Urothelium cell line (cell line): ENCODE measurements at regions not wholly inside any gene's neighbourhood (a gene's known extent, or its start where the extent isn't known, plus 50 kb on each side); places are given as distances from the start of the nearest gene placed in this dataset.
"Not testable (repeated sequence)": the region's sequence is repeated elsewhere in the genome, so short reads cannot be mapped to it uniquely, and the experiment has no call there.

Source experiments
- DNase-seq: peaks from one replicate; pipeline ENCODE4 v3.0.0; 2011; ENCODE audit warnings: low spot score, mixed read lengths
- FAIRE-seq: peaks from 2 replicates; lab custom pipeline; 2011; peaks lifted over from hg19 to GRCh38; lab: Jason Lieb, UNC

DNA sequence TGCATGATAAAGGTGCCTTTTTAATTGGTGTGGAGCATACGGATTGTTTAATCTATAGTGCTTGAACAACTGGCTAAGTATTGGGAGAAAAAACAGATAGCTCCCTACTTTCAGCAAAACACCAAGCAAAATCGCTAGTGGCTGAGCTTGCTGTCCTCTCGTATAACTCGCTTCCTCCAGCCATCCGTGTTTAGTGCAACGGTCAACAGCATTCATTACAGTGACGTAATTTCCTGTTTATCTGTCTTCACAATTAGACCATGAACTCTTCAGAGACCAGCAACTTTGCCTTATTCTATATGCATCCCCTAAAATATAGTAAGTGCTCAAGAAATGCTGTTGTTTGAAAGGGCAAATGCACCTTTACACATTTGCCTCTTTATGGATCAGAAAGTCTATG lies 511.9 kb downstream of the HAPSTR1 start:
- DNase-seq (no peak), FAIRE-seq (no peak)

DNA sequence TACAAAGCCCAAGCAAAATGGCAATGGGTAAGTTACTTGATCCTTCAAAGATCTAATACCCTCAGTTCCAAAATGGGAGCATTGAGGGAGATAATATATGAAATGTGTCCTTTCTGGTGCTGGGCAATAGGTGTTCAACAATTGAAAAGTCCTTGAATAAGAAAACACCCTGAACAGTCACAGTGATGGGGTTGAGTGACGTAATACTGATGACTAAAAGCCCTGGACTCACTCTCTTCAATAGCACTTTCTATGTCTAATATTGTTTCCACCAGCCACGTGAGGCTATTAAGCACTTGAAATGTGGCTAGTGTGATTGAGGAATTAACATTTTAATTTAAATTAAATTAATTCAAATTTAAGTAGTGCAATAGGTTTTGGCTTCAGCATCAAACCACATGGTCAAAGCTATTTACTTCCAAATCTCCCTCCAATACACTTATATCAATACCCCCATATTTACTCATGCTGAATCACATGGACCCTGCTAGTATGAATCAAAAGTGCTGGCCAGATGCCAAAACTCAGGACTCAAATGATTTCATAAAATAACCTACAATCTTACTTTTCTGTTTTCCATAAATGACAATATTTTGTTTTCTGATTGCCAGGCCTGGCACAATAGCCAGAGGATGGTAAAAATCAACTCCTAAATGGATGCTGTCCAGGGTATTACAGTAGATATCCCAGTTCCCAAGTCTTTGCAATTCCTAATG lies 516.2 kb downstream of the HAPSTR1 start:
- no peak for DNase-seq
- FAIRE-seq, result no peak

DNA sequence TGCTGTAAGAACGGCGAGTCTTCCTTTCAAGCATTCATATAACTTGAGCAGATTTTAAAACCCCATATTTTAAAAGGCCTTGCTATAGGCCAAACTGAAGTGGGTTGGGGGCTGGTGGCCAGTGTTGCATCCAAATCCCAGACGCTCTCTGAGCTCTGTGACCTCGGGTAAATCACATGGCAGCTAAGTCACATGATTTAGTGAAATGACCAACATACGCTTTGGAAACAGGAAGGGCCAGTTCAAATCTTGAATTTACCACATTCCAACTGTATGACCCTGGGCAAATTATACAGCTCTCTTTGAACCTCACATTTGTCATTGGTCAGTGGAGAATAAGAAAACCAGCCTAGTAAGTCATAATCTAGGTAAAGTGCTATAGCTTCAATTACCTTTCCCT lies 519.3 kb downstream of the HAPSTR1 start:
- no peak for FAIRE-seq
- no peak for DNase-seq

DNA sequence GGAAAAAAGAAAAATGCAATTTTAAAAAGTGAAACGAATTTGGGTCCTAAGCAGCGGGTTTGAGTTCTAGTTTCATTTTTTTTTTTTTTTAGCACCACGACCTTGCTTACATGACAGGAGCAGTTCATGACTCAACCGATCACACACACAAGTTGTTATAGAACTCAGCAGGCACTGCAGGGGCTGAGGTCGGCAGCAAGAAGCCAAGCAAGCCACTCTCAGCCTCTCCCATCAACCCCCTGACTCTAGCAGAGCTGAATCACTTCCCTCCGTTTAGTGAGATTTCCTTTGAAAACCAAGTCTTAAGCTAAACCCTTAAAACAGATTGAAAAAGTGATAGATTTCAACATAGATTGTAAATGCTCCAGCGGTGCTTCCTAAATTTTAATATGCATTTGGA lies 520.8 kb downstream of the HAPSTR1 start:
- DNase-seq (peak; percentile 29), FAIRE-seq (no peak)

- no peak for DNase-seq
- no peak for FAIRE-seq
Observed at GRCh38 chr16:9614389-9614788, 522.9 kb downstream of the HAPSTR1 start.

DNA sequence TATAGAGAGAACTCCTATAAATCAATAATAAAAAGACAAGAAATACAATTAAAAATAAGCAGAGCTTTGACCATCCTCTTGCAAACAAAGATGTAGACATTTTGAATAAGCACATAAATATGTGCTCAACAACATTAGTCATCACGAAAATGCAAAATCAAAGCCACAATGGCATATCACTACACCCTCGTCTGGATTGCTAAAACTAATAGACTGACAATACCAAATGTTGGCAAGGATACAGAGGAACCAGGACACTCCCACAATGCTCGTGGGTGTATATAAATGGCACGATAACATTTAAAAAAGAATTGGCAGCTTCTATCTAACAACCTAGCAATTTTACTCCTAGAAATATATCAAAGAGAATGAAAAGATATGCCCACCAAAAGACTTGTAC lies 530.8 kb downstream of the HAPSTR1 start:
- DNase-seq, result no peak
- FAIRE-seq, result no peak

DNA sequence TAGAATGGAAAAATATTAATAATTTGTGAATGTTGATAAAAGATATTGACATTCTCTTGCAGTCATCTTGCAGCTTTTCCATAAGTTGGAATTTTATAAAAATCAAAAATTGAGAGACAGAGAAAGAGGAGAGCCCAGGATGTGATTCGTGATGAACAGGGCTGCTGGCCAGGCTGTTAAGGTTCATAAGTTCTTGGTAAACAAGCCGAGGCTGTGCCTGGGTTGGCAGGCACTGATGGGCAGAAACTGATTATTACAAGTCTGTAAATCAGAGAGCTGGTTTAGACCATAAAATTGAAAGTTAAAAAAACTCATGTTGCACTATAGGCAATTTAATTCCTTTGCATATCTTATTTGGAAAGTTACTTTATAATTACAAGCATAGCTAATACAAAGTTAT lies 533.7 kb downstream of the HAPSTR1 start:
- DNase-seq (no peak), FAIRE-seq (no peak)

GRCh38 chr16:9627427-9627826 lies 536.0 kb downstream of the HAPSTR1 start:
- DNase-seq (no peak), FAIRE-seq (no peak)

DNA sequence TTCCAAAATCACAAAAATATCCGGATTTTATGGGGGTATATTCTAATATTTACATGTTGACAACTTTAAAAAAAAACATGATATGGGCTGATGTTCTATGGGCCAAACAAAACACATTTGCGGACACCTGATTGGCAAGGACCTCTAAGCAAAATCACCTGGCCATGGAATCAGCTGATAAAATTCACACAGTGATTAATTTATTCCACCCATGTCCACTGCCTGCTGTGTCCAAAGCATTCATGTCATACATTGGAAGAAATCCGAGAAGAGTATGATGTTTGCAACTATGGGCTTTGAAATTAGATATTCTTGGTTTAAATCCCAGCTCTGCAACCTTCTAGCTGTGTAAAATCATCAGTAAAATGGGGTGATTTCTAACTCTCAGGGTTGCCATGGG lies 538.7 kb downstream of the HAPSTR1 start:
- FAIRE-seq, result no peak
- DNase-seq, result no peak

DNA sequence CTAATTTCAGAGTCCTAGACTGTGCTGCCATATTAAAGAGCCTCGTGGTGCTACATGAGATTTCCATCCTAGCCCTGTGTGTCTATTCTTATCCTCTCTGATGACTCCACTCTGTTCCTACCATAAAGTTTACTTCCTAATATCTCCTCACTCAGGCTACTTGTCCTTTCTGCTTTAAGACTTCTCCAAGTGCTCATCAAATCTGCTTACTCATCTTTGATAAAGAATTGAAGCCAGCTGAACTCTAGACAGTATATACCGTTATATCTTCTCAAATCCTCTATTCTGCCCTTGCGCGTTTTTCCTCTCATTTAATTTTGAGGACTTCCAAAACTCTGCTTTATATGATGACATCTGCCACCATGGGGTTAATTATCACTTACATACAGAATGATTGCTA lies 539.5 kb downstream of the HAPSTR1 start:
- DNase-seq (no peak), FAIRE-seq (no peak)

DNA sequence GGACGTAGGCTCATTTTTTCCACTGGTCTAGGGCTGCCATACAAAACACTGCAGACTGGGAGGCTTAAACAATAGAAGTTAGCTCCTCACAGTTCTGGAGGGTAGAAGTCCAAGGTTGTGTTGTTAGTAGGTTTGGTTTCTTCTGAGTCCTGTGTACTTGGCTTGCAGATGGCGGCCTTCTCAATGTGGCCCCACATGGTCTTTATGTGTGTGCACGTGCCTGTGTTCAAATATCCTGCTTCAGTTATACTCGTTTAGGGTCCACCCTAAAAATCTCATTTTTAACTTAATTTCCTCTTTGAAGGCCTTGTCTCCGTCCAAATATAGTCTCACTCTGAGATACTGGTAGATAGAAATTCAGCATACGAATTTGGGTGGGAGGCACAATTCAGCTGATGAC lies 542.4 kb downstream of the HAPSTR1 start:
- DNase-seq (no peak), FAIRE-seq (no peak)

DNA sequence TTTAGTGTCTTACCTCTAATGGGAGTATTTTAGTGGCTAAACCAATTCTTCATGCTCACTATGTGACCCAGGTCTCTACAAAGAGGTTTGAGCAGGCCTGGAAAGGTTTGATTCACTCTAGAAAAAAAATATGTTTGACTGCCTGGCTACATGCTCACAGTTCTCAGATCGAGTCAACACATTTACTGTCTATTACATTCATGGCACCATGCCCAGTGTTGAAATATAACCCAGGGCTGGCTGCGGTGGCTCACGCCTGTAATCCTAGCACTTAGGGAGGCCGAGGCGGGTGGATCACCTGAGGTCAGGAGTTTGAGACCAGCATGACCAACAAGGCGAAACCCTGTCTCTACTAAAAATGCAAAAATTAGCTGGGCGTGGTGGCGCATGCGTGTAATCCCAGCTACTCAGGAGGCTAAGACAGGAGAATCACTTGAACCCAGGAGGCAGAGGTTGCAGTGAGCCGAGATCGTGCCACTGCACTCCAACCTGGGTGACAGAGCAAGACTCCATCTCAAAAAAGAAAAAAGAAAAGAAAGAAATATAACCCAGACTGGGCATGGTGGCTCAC lies 543.8 kb downstream of the HAPSTR1 start:
- not testable (repeated sequence) for DNase-seq, FAIRE-seq

DNA sequence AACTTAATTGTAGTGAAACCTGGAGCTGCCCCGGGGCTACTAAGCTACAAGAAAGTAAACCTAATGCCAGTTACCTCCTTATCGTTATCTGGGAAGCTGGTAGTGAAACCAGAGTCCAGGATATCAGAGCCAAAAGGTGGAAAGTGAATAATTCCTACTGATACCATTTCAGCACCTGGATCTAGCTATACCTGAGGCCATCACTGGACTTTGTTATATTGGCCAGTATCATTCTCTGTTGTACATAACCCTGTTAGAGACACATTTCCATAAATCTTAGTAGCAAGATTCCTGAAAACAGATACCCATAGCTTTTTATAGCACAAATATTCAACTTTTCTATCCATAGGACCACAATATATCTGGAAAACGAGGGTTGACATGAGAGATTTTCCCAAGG lies 538.0 kb downstream of the GRIN2A start:
- no peak for FAIRE-seq
- DNase-seq, result no peak

DNA sequence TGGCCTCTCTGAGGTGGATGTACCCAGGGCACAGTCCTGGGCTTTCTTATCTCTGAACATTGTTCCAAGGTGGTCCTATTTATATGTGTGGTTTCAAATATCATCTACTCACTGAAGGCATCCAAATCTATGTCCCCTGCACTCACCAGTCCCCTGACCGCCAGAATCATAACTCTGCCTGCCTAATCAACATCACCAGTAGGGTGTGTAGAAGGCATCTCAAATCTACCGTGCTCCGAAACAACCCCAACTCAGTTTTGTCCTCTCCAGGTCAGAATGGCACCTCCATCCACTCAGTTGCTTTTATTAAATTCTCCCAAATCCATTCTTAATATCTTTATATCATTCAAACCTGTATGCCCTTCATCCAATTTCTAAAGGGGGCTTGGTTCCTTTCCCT lies 536.3 kb downstream of the GRIN2A start:
- DNase-seq (no peak), FAIRE-seq (no peak)

DNA sequence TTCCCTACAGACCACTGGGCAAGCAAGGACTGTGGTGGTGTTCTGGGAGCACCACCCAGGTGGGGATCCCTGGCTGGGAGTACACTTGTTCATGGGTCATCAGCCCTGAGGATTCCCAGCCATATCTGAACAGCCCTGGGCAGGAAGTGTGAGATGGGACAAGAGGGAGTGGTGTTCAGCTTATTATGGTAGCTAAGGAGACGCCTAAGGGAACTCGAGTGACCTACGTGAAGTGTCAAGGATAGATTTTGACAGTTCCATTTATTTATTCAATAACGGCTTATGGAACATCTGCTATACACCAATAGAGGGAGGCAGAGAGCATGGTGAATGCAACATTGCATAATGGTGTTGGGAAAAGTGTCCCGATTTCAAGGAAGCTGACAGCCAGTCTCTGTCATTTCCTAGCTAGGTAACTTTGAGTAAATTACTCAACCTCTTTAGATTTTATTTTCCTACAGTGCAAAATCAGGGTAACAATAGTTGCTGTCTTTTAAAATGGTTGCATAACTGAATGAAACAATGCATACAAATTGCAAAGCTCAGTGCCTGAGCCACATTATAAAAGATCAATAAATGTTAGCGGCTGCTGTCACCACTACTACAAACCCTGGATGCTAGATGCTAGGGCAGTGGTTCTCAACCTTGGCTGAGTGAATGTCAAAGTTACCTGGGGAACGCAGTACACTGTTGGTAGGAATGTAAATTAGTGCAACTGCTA lies 534.1 kb downstream of the GRIN2A start:
- FAIRE-seq (no peak), DNase-seq (peak; percentile 55)

- DNase-seq, result no peak
- no peak for FAIRE-seq
Observed at GRCh38 chr16:9650284-9650683, 531.9 kb downstream of the GRIN2A start.

- FAIRE-seq (no peak), DNase-seq (no peak)
Observed at GRCh38 chr16:9655051-9655450, 527.2 kb downstream of the GRIN2A start.

DNA sequence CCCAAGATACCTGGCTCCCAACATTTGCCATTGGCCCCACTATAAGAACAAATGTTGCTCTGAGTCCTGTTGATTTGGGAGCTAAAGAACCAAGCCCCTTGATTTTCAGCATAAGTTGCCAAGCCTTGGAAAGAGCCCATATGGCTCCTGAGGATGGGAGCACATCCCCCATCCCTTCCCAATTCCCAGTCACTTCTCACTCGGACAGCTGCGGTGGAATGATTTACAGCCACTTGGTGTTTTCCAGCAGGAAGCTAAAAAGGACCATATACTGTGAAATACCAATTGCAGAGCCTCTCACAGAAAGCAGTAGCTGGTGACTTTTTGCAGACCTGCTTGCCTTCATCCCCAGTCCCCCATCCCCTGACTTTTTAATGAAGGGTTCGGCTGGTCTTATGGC lies 524.6 kb downstream of the GRIN2A start:
- FAIRE-seq (no peak), DNase-seq (no peak)

- DNase-seq (no peak), FAIRE-seq (no peak)
Observed at GRCh38 chr16:9658164-9658563, 524.1 kb downstream of the GRIN2A start.

GRCh38 chr16:9658586-9658985 lies 523.6 kb downstream of the GRIN2A start:
- no peak for DNase-seq
- no peak for FAIRE-seq

- FAIRE-seq, result no peak
- no peak for DNase-seq
Observed at GRCh38 chr16:9660898-9661297, 521.3 kb downstream of the GRIN2A start.

DNA sequence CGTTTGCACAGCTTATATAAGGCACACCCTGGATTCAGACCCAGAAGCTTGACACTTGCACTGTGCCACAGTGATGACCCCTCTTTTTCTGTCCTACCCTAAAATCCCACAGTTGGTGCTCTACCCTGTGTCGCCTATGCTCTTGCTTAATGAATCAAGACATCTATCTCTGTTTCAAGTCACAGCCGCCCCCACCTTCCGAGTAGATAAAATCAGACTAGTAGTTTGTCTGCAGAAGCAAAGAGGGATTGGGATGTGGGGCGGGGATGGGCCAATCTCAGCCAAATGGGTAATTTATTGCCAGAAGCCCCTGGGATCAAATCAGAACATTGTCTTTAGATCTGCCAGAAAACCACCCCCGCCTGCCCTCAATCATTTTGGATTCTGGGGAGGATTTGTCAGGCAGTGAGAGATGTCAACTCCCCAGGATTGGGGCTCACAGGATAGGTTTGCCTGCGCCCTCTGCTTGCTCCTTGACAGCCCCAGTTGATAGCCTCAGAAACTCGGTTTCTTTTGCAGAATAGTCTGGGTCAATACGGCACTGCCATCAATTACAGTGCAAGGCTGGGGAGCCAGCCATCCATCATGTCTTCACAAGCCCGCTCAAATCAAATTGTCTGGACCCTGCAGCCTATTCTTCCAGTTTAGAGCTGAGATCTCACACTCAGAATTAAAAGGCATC lies 520.8 kb downstream of the GRIN2A start:
- DNase-seq, result no peak
- peak; percentile 32 for FAIRE-seq
